ENCODE measurements at regions not wholly inside any gene's neighbourhood (a gene's known extent, or its start where the extent isn't known, plus 50 kb on each side); places are given as distances from the start of the nearest gene placed in this dataset.
A peak's percentile ranks its signal among the peaks of the same experiment; 100 is the strongest.
"Not testable (repeated sequence)": the region's sequence is repeated elsewhere in the genome, so short reads cannot be mapped to it uniquely, and the experiment has no call there.

GRCh38 chr14:44854114-44854513 is 107.6 kb downstream of the KLHL28 start:
- Histone ChIP-seq H3K36me3 (ENCODE audit: insufficient read depth, low read length) (no peaks in the 10 kb centered on the region), H4K20me1 (ENCODE audit: insufficient read depth, low read length) (no peaks in the 10 kb centered on the region), H2AFZ (ENCODE audit: low read length) (no peak overlapping the region), H3K4me3 (ENCODE audit: insufficient read depth, low read length) (no peak overlapping the region), H3K27ac (ENCODE audit: low read depth, low read length) (no peak overlapping the region), H3K79me2 (ENCODE audit: insufficient read depth, low read length) (no peaks in the 10 kb centered on the region), H3K9me3 (ENCODE audit: low read depth, low read length) (no peaks in the 10 kb centered on the region), H3K27me3 (ENCODE audit: insufficient read depth, low read length) (no peaks in the 10 kb centered on the region), H3K4me2 (ENCODE audit: insufficient read depth, low read length) (no peak overlapping the region), H3K4me1 (ENCODE audit: insufficient read depth, low read length) (no peaks in the 10 kb centered on the region)
- TF ChIP-seq CTCF (IDR thresholded peaks at IDR 0.05; ENCODE audit: extremely low read depth, low read depth, low read length): no peak
- DNase-seq (ENCODE audit: insufficient read length, low spot score, missing footprints): no peak

DNA sequence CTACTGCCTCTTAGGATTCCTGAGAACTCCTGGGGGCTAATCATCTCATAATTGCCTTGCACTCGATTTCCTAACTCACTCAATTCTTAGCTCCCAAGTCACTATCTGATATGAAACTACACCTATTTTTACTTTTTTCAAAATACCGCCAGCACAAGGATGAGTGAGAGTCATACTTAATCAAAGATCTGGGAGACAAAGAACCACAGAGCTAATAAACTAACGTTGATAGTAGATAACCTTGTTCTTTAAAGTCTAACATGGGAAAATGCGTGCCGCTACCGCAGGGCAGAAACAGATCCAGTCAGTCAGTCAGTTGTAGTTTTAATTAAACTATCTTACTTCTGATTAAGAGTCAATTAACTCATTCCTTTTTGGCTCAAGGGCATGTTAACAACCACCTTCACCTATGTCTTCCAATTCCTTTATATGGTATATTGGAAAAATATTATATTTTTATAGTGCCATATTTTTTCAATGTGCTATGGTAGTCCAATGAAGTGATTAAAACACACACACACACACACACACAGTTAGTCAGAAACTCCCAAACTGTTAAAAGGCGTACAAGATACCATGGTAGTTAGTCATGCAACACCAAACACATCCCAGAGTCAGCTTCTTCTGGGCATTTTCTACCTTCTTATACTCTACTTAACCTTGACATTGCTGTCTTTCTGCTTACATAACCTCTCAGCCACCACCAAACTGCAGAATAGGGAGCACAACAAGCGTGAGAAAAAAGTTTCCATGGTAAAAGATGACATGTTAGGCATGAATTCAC is 114.0 kb downstream of the KLHL28 start:
- Histone ChIP-seq H3K4me1 (ENCODE audit: insufficient read depth, low read length) (no peaks in the 10 kb centered on the region), H3K27ac (ENCODE audit: low read depth, low read length) (no peak overlapping the region), H3K36me3 (ENCODE audit: insufficient read depth, low read length) (no peaks in the 10 kb centered on the region), H3K4me2 (ENCODE audit: insufficient read depth, low read length) (no peak overlapping the region), H4K20me1 (ENCODE audit: insufficient read depth, low read length) (no peaks in the 10 kb centered on the region), H3K27me3 (ENCODE audit: insufficient read depth, low read length) (no peaks in the 10 kb centered on the region), H3K79me2 (ENCODE audit: insufficient read depth, low read length) (no peaks in the 10 kb centered on the region), H3K9me3 (ENCODE audit: low read depth, low read length) (no peaks in the 10 kb centered on the region), H3K4me3 (ENCODE audit: insufficient read depth, low read length) (no peak overlapping the region), H2AFZ (ENCODE audit: low read length) (no peak overlapping the region)
- DNase-seq (ENCODE audit: insufficient read length, low spot score, missing footprints): no peak
- TF ChIP-seq CTCF (IDR thresholded peaks at IDR 0.05; ENCODE audit: extremely low read depth, low read depth, low read length): no peak

- Histone ChIP-seq H3K79me2 (ENCODE audit: insufficient read depth, low read length) (no peaks in the 10 kb centered on the region), H4K20me1 (ENCODE audit: insufficient read depth, low read length) (no peaks in the 10 kb centered on the region), H3K9me3 (ENCODE audit: low read depth, low read length) (no peaks in the 10 kb centered on the region), H3K4me2 (ENCODE audit: insufficient read depth, low read length) (peak overlapping the region; percentile 60), H3K4me3 (ENCODE audit: insufficient read depth, low read length) (no peak overlapping the region), H2AFZ (ENCODE audit: low read length) (peak overlapping the region; percentile 33), H3K36me3 (ENCODE audit: insufficient read depth, low read length) (no peaks in the 10 kb centered on the region), H3K27me3 (ENCODE audit: insufficient read depth, low read length) (no peaks in the 10 kb centered on the region), H3K27ac (ENCODE audit: low read depth, low read length) (no peak overlapping the region), H3K4me1 (ENCODE audit: insufficient read depth, low read length) (no peaks in the 10 kb centered on the region)
- no peak for DNase-seq (ENCODE audit: insufficient read length, low spot score, missing footprints)
- TF ChIP-seq CTCF (IDR thresholded peaks at IDR 0.05; ENCODE audit: extremely low read depth, low read depth, low read length): peak; percentile 87
These were observed 115.4 kb downstream of the KLHL28 start for GRCh38 chr14:44846232-44846824.

- not testable (repeated sequence) for H3K79me2 ChIP-seq (ENCODE audit: insufficient read depth, low read length); H4K20me1 ChIP-seq (ENCODE audit: insufficient read depth, low read length); H3K4me3 ChIP-seq (ENCODE audit: insufficient read depth, low read length)
These were observed 125.8 kb downstream of the KLHL28 start for GRCh38 chr14:44835928-44836327.

More at GRCh38 chr14:44835928-44836327, 125.8 kb downstream of the KLHL28 start:
- not testable (repeated sequence) for H3K4me2 ChIP-seq (ENCODE audit: insufficient read depth, low read length); H3K36me3 ChIP-seq (ENCODE audit: insufficient read depth, low read length); H2AFZ ChIP-seq (ENCODE audit: low read length); DNase-seq (ENCODE audit: insufficient read length, low spot score, missing footprints); H3K27ac ChIP-seq (ENCODE audit: low read depth, low read length); H3K27me3 ChIP-seq (ENCODE audit: insufficient read depth, low read length); H3K4me1 ChIP-seq (ENCODE audit: insufficient read depth, low read length); H3K9me3 ChIP-seq (ENCODE audit: low read depth, low read length)

All from osteoblast (primary cell).